B cell (primary cell): ENCODE measurements at regions not wholly inside any gene's neighbourhood (a gene's known extent, or its start where the extent isn't known, plus 50 kb on each side); places are given as distances from the start of the nearest gene placed in this dataset.

Experiments
- EZH2 ChIP-seq: IDR thresholded peaks from 2 replicates; pipeline ENCODE4 v1.6.1; 2012; ENCODE audit warnings: borderline replicate concordance, low read depth, mild to moderate bottlenecking, moderate library complexity, low read length; ENCODE audit not compliant: insufficient read depth, poor library complexity, severe bottlenecking
- TF ChIP-seq, protein P1 (sequence below): fragments of 200-600 bp; IDR thresholded peaks from one replicate; pipeline ENCODE4 v1.8.0; 2022; ENCODE audit warnings: antibody characterized with exemption, mild to moderate bottlenecking

DNA sequence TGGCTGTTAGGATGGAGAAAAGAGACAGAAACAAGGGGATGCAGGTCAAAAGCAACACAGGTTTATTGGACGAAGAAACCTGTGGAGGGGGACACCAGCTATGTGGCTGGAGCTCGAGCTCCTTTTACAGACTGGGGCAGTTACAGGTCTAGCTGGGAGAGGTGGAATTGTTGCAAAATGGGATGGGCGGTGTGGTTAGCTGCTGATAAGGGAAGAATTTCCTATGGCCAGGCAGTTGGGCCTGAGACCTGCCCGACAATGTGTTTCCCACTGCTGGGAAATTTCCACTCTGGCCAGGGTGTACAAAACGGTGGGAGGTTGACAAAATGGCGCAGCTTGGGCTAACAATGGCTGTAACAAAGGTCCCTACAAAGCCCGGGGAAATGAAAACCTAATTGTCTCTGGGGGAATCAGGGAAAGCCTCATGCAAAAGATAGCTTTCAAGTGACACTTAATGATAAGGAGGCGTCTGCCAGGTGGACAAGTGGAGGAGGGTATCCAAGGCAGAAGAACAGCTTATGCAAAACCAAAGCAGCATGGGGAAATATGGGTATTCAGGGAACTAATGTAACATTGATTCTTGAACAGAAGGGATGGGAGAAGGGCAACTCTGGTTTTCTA, 137.4 kb upstream of the SGO1 start:
- TF ChIP-seq, protein P1, sequence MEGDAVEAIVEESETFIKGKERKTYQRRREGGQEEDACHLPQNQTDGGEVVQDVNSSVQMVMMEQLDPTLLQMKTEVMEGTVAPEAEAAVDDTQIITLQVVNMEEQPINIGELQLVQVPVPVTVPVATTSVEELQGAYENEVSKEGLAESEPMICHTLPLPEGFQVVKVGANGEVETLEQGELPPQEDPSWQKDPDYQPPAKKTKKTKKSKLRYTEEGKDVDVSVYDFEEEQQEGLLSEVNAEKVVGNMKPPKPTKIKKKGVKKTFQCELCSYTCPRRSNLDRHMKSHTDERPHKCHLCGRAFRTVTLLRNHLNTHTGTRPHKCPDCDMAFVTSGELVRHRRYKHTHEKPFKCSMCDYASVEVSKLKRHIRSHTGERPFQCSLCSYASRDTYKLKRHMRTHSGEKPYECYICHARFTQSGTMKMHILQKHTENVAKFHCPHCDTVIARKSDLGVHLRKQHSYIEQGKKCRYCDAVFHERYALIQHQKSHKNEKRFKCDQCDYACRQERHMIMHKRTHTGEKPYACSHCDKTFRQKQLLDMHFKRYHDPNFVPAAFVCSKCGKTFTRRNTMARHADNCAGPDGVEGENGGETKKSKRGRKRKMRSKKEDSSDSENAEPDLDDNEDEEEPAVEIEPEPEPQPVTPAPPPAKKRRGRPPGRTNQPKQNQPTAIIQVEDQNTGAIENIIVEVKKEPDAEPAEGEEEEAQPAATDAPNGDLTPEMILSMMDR = no peak
- no peak for TF ChIP-seq EZH2
